GM12878 (cell line): ENCODE measurements at regions not wholly inside any gene's neighbourhood (a gene's known extent, or its start where the extent isn't known, plus 50 kb on each side); places are given as distances from the start of the nearest gene placed in this dataset.

Source experiments
- ATAC-seq: fragments of 200-7000 bp; cut with Tn5 transposase; 3 replicates; pipeline ENCODE4 v1.9.1; 2020; ENCODE audit warnings: mild to moderate bottlenecking, moderate library complexity
- BruUV-seq: library from RNA; stranded (reverse); fragments of 400-500 nt; replicated peaks from 2 replicates; lab custom pipeline; 2021; lab: Mats Ljungman, UMichigan
- CTCF ChIA-PET: fragments of 300-600 bp; sonication (Branson Sonifier 250); formaldehyde crosslinking; extraction: SDS; loops from one replicate; lab custom pipeline; 2021; ENCODE audit warnings: inconsistent platforms; lab: Yijun Ruan, JAX
- POLR2A ChIA-PET: fragments of 350-600 bp; formaldehyde crosslinking; extraction: SDS; loops from one replicate; lab custom pipeline; 2021; ENCODE audit warnings: inconsistent platforms; lab: Charles Lee
- RAD21 ChIA-PET: fragments of 300-600 bp; sonication (Branson Sonifier 250); formaldehyde crosslinking; loops from one replicate; lab custom pipeline; 2023; ENCODE audit warnings: antibody characterized with exemption; ENCODE audit not compliant: unreplicated experiment; lab: Charles Lee
- SMC1A ChIA-PET: fragments of 300-600 bp; sonication (Branson Sonifier 250); formaldehyde crosslinking; loops from one replicate; lab custom pipeline; 2023; ENCODE audit not compliant: unreplicated experiment, uncharacterized antibody; lab: Charles Lee
- DNase-seq: peaks from one replicate; pipeline ENCODE4 v3.0.0-alpha.2; 2011; ENCODE audit warnings: low read depth, low spot score
- FAIRE-seq: peaks from 3 replicates; lab custom pipeline; 2011; peaks lifted over from hg19 to GRCh38; lab: Jason Lieb, UNC
- H2AFZ ChIP-seq: 2 replicates; pipeline ENCODE4 v1.6.0; 2011; ENCODE audit warnings: low read depth, low read length, control low read depth; ENCODE audit not compliant: control insufficient read depth
- H3K27ac ChIP-seq: 2 replicates; pipeline ENCODE4 v1.5.1; 2011; ENCODE audit warnings: control low read depth; ENCODE audit not compliant: control insufficient read depth, insufficient read depth
- H3K27me3 ChIP-seq, 2 experiments: replicated peaks in 1 of 2; 2 replicates each; pipeline versions ENCODE4 v1.6.0 to v1.6.1; 2011; ENCODE audit warnings: low read length in 1 of 2; ENCODE audit not compliant: control insufficient read depth in 2 of 2, insufficient read depth in 2 of 2
- H3K36me3 ChIP-seq, 2 experiments: 2 replicates each; pipeline ENCODE4 v1.5.1; 2011; ENCODE audit warnings: low read length in 1 of 2; ENCODE audit not compliant: control insufficient read depth in 2 of 2, insufficient read depth in 2 of 2
- H3K4me1 ChIP-seq: 2 replicates; pipeline ENCODE4 v1.6.1; 2011; ENCODE audit warnings: mild to moderate bottlenecking, low read length, moderate library complexity, mixed read lengths; ENCODE audit not compliant: control insufficient read depth, insufficient read depth
- H3K4me2 ChIP-seq: 2 replicates; pipeline ENCODE4 v1.6.0; 2011; ENCODE audit warnings: control low read depth; ENCODE audit not compliant: control insufficient read depth, insufficient read depth
- H3K4me3 ChIP-seq: fragments of 200-600 bp; sonication (generic); 2 replicates; pipeline ENCODE4 v1.5.1; 2016
- H3K79me2 ChIP-seq: 2 replicates; pipeline ENCODE4 v1.6.0; 2011; ENCODE audit warnings: low read length; ENCODE audit not compliant: control insufficient read depth, insufficient read depth
- H3K9ac ChIP-seq: 2 replicates; pipeline ENCODE4 v1.8.0; 2011; ENCODE audit warnings: low read length, control low read depth, mixed read lengths; ENCODE audit not compliant: control insufficient read depth, insufficient read depth
- H3K9me3 ChIP-seq: replicated peaks from 3 replicates; pipeline ENCODE4 v1.5.1; 2011; ENCODE audit warnings: mild to moderate bottlenecking, low read length; ENCODE audit not compliant: control insufficient read depth, insufficient read depth
- H4K20me1 ChIP-seq: 2 replicates; pipeline ENCODE4 v1.6.0; 2011; ENCODE audit not compliant: control insufficient read depth, insufficient read depth
- ATF3 ChIP-seq: IDR thresholded peaks from 2 replicates; pipeline ENCODE4 v1.6.1; 2011; ENCODE audit warnings: low read depth, mild to moderate bottlenecking, low read length, moderate library complexity, borderline replicate concordance; ENCODE audit errors: extremely low read depth
- BRCA1 ChIP-seq: IDR thresholded peaks from 2 replicates; pipeline ENCODE4 v1.6.1; 2011; ENCODE audit warnings: low read depth, low read length, improper control_type of control experiment
- ETV6 ChIP-seq, 2 experiments: fragments of 450-650 bp in 1 of 2; IDR thresholded peaks in 1 of 2; conservative IDR thresholded peaks in 1 of 2; 2 replicates each; pipeline ENCODE4 v1.6.1; 2014; ENCODE audit warnings: antibody characterized with exemption in 1 of 2, borderline replicate concordance in 1 of 2, low read depth in 1 of 2, mild to moderate bottlenecking in 1 of 2, moderate library complexity in 1 of 2
- EZH2 ChIP-seq: IDR thresholded peaks from 2 replicates; pipeline ENCODE4 v1.6.1; 2012; ENCODE audit warnings: low read depth, mild to moderate bottlenecking, control low read depth, inconsistent platforms, low read length, borderline replicate concordance; ENCODE audit not compliant: control insufficient read depth
- KLF5 ChIP-seq: fragments of 450-650 bp; IDR thresholded peaks from 2 replicates; pipeline ENCODE4 v1.6.1; 2014; ENCODE audit warnings: mild to moderate bottlenecking; ENCODE audit not compliant: partially characterized antibody
- NBN ChIP-seq: fragments of 450-650 bp; IDR thresholded peaks from 2 replicates; pipeline ENCODE4 v1.6.1; 2016
- NFYA ChIP-seq: IDR thresholded peaks from 2 replicates; pipeline ENCODE4 v1.6.1; 2011; ENCODE audit warnings: low read depth, mild to moderate bottlenecking, low read length, improper control_type of control experiment, borderline replicate concordance
- NRF1 ChIP-seq: conservative IDR thresholded peaks from 2 replicates; pipeline ENCODE4 v1.6.1; 2011; ENCODE audit warnings: mild to moderate bottlenecking, low read depth, low read length, improper control_type of control experiment
- SMAD5 ChIP-seq: IDR thresholded peaks from 2 replicates; pipeline ENCODE4 v1.6.1; 2016; ENCODE audit warnings: antibody characterized with exemption, low read depth
- SP1 ChIP-seq: IDR thresholded peaks from one replicate; pipeline ENCODE4 v1.6.1; 2011; ENCODE audit warnings: low read depth, low read length
- TAF1 ChIP-seq: IDR thresholded peaks from 2 replicates; pipeline ENCODE4 v1.6.1; 2011; ENCODE audit warnings: mild to moderate bottlenecking, low read depth, low read length, borderline replicate concordance
- ZNF622 ChIP-seq: fragments of 450-650 bp; IDR thresholded peaks from 2 replicates; pipeline ENCODE4 v1.6.1; 2017; ENCODE audit warnings: mild to moderate bottlenecking, inconsistent platforms
- WGBS: methylation state at CpG from one replicate; pipeline ENCODE4 v1.1.6; 2016; ENCODE audit warnings: low lambda C conversion rate; ENCODE audit not compliant: insufficient replicate concordance, insufficient coverage; ENCODE audit errors: missing lambda C conversion rate; 5-methylcytosine and 5-hydroxymethylcytosine counted together
- in situ Hi-C: fragments of 300-500 bp; cut with MboI; formaldehyde crosslinking; loops from 9 replicates; pipeline ENCODE4 v1.14.3; 2018; ENCODE audit warnings: mixed read lengths
- intact Hi-C: fragments of 100-400 bp; cut with micrococcal nuclease; formaldehyde crosslinking; loops from one replicate; pipeline ENCODE4 v1.14.2; 2022; ENCODE audit not compliant: unreplicated experiment
- TF ChIP-seq, protein P1 (sequence below): IDR thresholded peaks from 2 replicates; pipeline ENCODE4 v1.6.1; 2012; ENCODE audit warnings: low read depth, low read length, improper control_type of control experiment
- TF ChIP-seq, protein P2 (sequence below): fragments of 150-350 bp; IDR thresholded peaks from 2 replicates; pipeline ENCODE4 v1.6.1; 2014; ENCODE audit warnings: mild to moderate bottlenecking, low read depth, low read length
- TF ChIP-seq, protein P3 (sequence below): IDR thresholded peaks from 2 replicates; pipeline ENCODE4 v1.6.1; 2012; ENCODE audit warnings: low read depth, low read length, improper control_type of control experiment

DNA sequence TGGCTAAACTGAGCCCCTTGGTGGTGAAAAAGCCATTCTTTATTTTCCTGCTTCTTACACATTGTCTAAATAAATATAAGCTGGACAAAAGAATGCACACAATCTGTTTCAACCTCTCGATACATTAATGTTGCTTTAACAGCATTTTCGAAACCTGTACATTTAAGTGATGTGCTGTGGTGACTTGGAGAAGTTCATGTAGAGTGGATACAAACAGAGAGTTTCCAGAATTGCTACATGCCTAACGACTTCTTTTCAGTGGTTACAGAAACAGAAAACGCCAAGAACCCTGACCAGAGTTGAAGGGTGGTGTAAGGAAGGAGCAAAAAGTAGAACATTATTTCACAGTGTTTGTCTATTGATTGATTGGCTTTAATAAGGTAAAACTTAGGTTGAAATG lies 500.9 kb downstream of the SLC16A7 start:
- H3K9me3 ChIP-seq, result no peaks in the 10 kb centered on the region; the same call in 2 of the 3 replicates
- FAIRE-seq, result no peak

More for the DNA sequence above, 500.9 kb downstream of the SLC16A7 start:
- in situ Hi-C loops, result no loop called here
- RAD21 ChIA-PET, result no interaction called here
- no peak for ATAC-seq
- Histone ChIP-seq H3K4me3 (no peak overlapping the region), H3K4me1 (no peaks in the 10 kb centered on the region), H3K4me2 (no peak overlapping the region), H3K36me3 (no peaks in the 10 kb centered on the region), H3K79me2 (no peaks in the 10 kb centered on the region), H2AFZ (no peak overlapping the region), H3K27me3 (no peaks in the 10 kb centered on the region), H3K9ac (no peak overlapping the region), H4K20me1 (no peaks in the 10 kb centered on the region), H3K27ac (no peak overlapping the region)
- POLR2A ChIA-PET, result no interaction called here
- DNase-seq, result no peak
- WGBS, result 1% methylated on average over 4 of the region's 4 CpGs
- CTCF ChIA-PET, result no interaction called here
- SMC1A ChIA-PET, result no interaction called here
- no TSS peak for BruUV-seq
- intact Hi-C loops, result no loop called here
- TF ChIP-seq EZH2, result no peak
- TF ChIP-seq, protein P1, sequence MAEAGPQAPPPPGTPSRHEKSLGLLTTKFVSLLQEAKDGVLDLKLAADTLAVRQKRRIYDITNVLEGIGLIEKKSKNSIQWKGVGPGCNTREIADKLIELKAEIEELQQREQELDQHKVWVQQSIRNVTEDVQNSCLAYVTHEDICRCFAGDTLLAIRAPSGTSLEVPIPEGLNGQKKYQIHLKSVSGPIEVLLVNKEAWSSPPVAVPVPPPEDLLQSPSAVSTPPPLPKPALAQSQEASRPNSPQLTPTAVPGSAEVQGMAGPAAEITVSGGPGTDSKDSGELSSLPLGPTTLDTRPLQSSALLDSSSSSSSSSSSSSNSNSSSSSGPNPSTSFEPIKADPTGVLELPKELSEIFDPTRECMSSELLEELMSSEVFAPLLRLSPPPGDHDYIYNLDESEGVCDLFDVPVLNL, result no peak
- no peak for TF ChIP-seq SP1
- TF ChIP-seq BRCA1, result no peak
- TF ChIP-seq, protein P2, sequence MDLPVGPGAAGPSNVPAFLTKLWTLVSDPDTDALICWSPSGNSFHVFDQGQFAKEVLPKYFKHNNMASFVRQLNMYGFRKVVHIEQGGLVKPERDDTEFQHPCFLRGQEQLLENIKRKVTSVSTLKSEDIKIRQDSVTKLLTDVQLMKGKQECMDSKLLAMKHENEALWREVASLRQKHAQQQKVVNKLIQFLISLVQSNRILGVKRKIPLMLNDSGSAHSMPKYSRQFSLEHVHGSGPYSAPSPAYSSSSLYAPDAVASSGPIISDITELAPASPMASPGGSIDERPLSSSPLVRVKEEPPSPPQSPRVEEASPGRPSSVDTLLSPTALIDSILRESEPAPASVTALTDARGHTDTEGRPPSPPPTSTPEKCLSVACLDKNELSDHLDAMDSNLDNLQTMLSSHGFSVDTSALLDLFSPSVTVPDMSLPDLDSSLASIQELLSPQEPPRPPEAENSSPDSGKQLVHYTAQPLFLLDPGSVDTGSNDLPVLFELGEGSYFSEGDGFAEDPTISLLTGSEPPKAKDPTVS, result no peak
- no peak for TF ChIP-seq TAF1
- no peak for TF ChIP-seq ATF3
- TF ChIP-seq SMAD5, result no peak
- TF ChIP-seq, protein P3, sequence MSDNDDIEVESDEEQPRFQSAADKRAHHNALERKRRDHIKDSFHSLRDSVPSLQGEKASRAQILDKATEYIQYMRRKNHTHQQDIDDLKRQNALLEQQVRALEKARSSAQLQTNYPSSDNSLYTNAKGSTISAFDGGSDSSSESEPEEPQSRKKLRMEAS, result no peak
- no peak for TF ChIP-seq NRF1
- TF ChIP-seq NFYA, result no peak
- TF ChIP-seq ZNF622, result no peak
- TF ChIP-seq ETV6 (conservative IDR thresholded peaks at IDR 0.05 in 1 of 2, IDR thresholded peaks at IDR 0.05 in 1 of 2; ENCODE audit: borderline replicate concordance in 1 of 2, low read depth in 1 of 2), result no peak
- TF ChIP-seq KLF5, result no peak
- no peak for TF ChIP-seq NBN
